ENCODE measurements at regions not wholly inside any gene's neighbourhood (a gene's known extent, or its start where the extent isn't known, plus 50 kb on each side); places are given as distances from the start of the nearest gene placed in this dataset.
"Not testable (repeated sequence)": the region's sequence is repeated elsewhere in the genome, so short reads cannot be mapped to it uniquely, and the experiment has no call there.

GRCh38 chr3:16708285-16708684 lies 103.1 kb upstream of the DAZL start:
- no peak for DNase-seq (ENCODE audit: low spot score)

GRCh38 chr3:16711691-16712090 lies 106.5 kb upstream of the DAZL start:
- DNase-seq (ENCODE audit: low spot score) = not testable (repeated sequence)

GRCh38 chr3:16715281-16715680 lies 110.1 kb upstream of the DAZL start:
- no peak for DNase-seq (ENCODE audit: low spot score)

- no peak for DNase-seq (ENCODE audit: low spot score)
These were observed 114.2 kb upstream of the DAZL start for GRCh38 chr3:16719426-16719825.

GRCh38 chr3:16720367-16720940 lies 115.2 kb upstream of the DAZL start:
- DNase-seq (ENCODE audit: low spot score) = no peak

GRCh38 chr3:16721494-16721893 lies 116.3 kb upstream of the DAZL start:
- no peak for DNase-seq (ENCODE audit: low spot score)

- no peak for DNase-seq (ENCODE audit: low spot score)
These were observed 118.8 kb upstream of the DAZL start for GRCh38 chr3:16723978-16724377.

GRCh38 chr3:16724487-16724886 lies 119.3 kb upstream of the DAZL start:
- no peak for DNase-seq (ENCODE audit: low spot score)

GRCh38 chr3:16725972-16726371 lies 120.7 kb upstream of the DAZL start:
- DNase-seq (ENCODE audit: low spot score) = no peak

GRCh38 chr3:16728770-16729745 lies 123.8 kb upstream of the DAZL start:
- DNase-seq (ENCODE audit: low spot score) = no peak

GRCh38 chr3:16738451-16738850 lies 133.2 kb upstream of the DAZL start:
- DNase-seq (ENCODE audit: low spot score) = no peak

GRCh38 chr3:16739541-16740105 lies 134.4 kb upstream of the DAZL start:
- no peak for DNase-seq (ENCODE audit: low spot score)

GRCh38 chr3:16740515-16740914 lies 135.3 kb upstream of the DAZL start:
- DNase-seq (ENCODE audit: low spot score) = no peak

GRCh38 chr3:16741103-16741758 lies 136.0 kb upstream of the DAZL start:
- no peak for DNase-seq (ENCODE audit: low spot score)

- no peak for DNase-seq (ENCODE audit: low spot score)
These were observed 136.7 kb upstream of the DAZL start for GRCh38 chr3:16741890-16742289.

- DNase-seq (ENCODE audit: low spot score) = no peak
These were observed 138.1 kb upstream of the DAZL start for GRCh38 chr3:16743276-16743675.

- no peak for DNase-seq (ENCODE audit: low spot score)
These were observed 125.4 kb upstream of the PLCL2 start for GRCh38 chr3:16759227-16759903.

GRCh38 chr3:16761571-16761970 lies 123.2 kb upstream of the PLCL2 start:
- no peak for DNase-seq (ENCODE audit: low spot score)

- no peak for DNase-seq (ENCODE audit: low spot score)
These were observed 119.1 kb upstream of the PLCL2 start for GRCh38 chr3:16765661-16766060.

GRCh38 chr3:16767006-16767405 lies 117.7 kb upstream of the PLCL2 start:
- DNase-seq (ENCODE audit: low spot score) = no peak

GRCh38 chr3:16768014-16768413 lies 116.7 kb upstream of the PLCL2 start:
- DNase-seq (ENCODE audit: low spot score) = no peak

GRCh38 chr3:16768956-16769355 lies 115.8 kb upstream of the PLCL2 start:
- no peak for DNase-seq (ENCODE audit: low spot score)

Measured in COLO829 (cell line).